ENCODE measurements at regions not wholly inside any gene's neighbourhood (a gene's known extent, or its start where the extent isn't known, plus 50 kb on each side); places are given as distances from the start of the nearest gene placed in this dataset.

DNA sequence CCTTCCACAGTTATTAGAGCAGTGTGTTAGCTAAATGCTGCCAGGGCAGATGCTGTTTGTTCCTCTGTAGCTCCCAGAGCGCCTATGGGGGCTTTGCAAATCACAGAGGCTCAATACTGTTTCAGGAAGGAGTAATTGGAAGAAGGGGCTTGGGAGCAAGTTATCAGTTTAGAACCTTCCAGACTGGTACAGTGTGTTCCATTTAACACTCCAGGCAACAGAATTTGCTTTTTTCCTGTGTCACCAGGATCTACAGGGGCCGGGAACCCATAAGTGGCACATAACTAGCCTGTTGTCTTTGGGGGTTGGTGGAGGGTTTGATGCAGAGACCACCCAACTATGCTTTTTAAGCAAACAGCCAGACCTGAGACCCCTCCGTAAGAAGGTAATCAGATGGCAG lies 307.3 kb upstream of the KCNN2 start:
- TF ChIP-seq, protein P1, sequence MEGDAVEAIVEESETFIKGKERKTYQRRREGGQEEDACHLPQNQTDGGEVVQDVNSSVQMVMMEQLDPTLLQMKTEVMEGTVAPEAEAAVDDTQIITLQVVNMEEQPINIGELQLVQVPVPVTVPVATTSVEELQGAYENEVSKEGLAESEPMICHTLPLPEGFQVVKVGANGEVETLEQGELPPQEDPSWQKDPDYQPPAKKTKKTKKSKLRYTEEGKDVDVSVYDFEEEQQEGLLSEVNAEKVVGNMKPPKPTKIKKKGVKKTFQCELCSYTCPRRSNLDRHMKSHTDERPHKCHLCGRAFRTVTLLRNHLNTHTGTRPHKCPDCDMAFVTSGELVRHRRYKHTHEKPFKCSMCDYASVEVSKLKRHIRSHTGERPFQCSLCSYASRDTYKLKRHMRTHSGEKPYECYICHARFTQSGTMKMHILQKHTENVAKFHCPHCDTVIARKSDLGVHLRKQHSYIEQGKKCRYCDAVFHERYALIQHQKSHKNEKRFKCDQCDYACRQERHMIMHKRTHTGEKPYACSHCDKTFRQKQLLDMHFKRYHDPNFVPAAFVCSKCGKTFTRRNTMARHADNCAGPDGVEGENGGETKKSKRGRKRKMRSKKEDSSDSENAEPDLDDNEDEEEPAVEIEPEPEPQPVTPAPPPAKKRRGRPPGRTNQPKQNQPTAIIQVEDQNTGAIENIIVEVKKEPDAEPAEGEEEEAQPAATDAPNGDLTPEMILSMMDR (conservative IDR thresholded peaks at IDR 0.05; ENCODE audit: low read depth, low read length): no peak
- TF ChIP-seq, protein P2, sequence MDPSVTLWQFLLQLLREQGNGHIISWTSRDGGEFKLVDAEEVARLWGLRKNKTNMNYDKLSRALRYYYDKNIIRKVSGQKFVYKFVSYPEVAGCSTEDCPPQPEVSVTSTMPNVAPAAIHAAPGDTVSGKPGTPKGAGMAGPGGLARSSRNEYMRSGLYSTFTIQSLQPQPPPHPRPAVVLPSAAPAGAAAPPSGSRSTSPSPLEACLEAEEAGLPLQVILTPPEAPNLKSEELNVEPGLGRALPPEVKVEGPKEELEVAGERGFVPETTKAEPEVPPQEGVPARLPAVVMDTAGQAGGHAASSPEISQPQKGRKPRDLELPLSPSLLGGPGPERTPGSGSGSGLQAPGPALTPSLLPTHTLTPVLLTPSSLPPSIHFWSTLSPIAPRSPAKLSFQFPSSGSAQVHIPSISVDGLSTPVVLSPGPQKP (IDR thresholded peaks at IDR 0.05; ENCODE audit: borderline replicate concordance, low read depth, low read length): no peak
- TF ChIP-seq RCOR1 (IDR thresholded peaks at IDR 0.05; ENCODE audit: insufficient replicate concordance, low read length) (no peak), FOS (IDR thresholded peaks at IDR 0.05; ENCODE audit: low read depth, low read length) (no peak), POLR2A (IDR thresholded peaks at IDR 0.05; ENCODE audit: low read depth, low read length) (no peak), NFE2L2 (IDR thresholded peaks at IDR 0.05; ENCODE audit: low read depth, low read length) (no peak)
- TF ChIP-seq, protein P3, sequence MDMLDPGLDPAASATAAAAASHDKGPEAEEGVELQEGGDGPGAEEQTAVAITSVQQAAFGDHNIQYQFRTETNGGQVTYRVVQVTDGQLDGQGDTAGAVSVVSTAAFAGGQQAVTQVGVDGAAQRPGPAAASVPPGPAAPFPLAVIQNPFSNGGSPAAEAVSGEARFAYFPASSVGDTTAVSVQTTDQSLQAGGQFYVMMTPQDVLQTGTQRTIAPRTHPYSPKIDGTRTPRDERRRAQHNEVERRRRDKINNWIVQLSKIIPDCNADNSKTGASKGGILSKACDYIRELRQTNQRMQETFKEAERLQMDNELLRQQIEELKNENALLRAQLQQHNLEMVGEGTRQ (IDR thresholded peaks at IDR 0.05; ENCODE audit: low read depth, low read length): no peak
